Upper lobe of left lung (tissue), 6 donors: ENCODE measurements at regions not wholly inside any gene's neighbourhood (a gene's known extent, or its start where the extent isn't known, plus 50 kb on each side); places are given as distances from the start of the nearest gene placed in this dataset.

Experiments used
- ATAC-seq, 2 donors: fragments of 200-7000 bp; cut with Tn5 transposase; one replicate each; pipeline ENCODE4 v1.9.1; 2022; ENCODE audit warnings: mild to moderate bottlenecking in 2 of 2, moderate library complexity in 2 of 2; ENCODE audit not compliant: low FRiP score in 2 of 2
- DNase-seq, 2 donors: peaks; one replicate each; pipeline ENCODE4 v3.0.0-alpha.2; 2019 to 2020
- H3K27ac ChIP-seq, 4 donors: fragments of 200-600 bp; sonication (generic); one replicate each; pipeline ENCODE4 v1.5.1; 2016 to 2019
- H3K27me3 ChIP-seq, 4 donors: fragments of 200-600 bp; sonication (generic); one replicate each; pipeline ENCODE4 v1.5.1; 2017 to 2019
- H3K36me3 ChIP-seq, 4 donors: fragments of 200-600 bp; sonication (generic); one replicate each; pipeline ENCODE4 v1.5.1; 2016 to 2019
- H3K4me1 ChIP-seq, 4 donors: fragments of 200-600 bp; sonication (generic); one replicate each; pipeline ENCODE4 v1.5.1; 2018 to 2019
- H3K4me3 ChIP-seq, 4 donors: fragments of 200-600 bp; sonication (generic); one replicate each; pipeline ENCODE4 v1.5.1; 2017 to 2019; ENCODE audit warnings: mild to moderate bottlenecking in 2 of 4, moderate library complexity in 1 of 4
- H3K9me3 ChIP-seq, 4 donors: fragments of 200-600 bp; sonication (generic); one replicate each; pipeline ENCODE4 v1.5.1; 2018 to 2019
- EP300 ChIP-seq, 4 donors: sonication (generic); formaldehyde crosslinking; IDR thresholded peaks; one replicate each; pipeline ENCODE4 v1.5.1; 2017; ENCODE audit warnings: antibody characterized with exemption in 4 of 4, control low read depth in 2 of 4
- POLR2A ChIP-seq, 4 donors: fragments of 450-650 bp; IDR thresholded peaks; one replicate each; pipeline ENCODE4 v1.5.1; 2016 to 2017; ENCODE audit warnings: antibody characterized with exemption in 4 of 4, mild to moderate bottlenecking in 2 of 4
- POLR2AphosphoS5 ChIP-seq, 2 donors: sonication (generic); formaldehyde crosslinking; IDR thresholded peaks; one replicate each; pipeline ENCODE4 v1.5.1; 2017; ENCODE audit warnings: antibody characterized with exemption in 2 of 2
- WGBS, 2 donors: methylation state at CpG; one replicate each; pipeline ENCODE4 v1.1.5; 2017 to 2018; 5-methylcytosine and 5-hydroxymethylcytosine counted together
- TF ChIP-seq, protein P1 (sequence below), 6 experiments: fragments of 450-650 bp in 4 of 6; fragments of 200-600 bp in 2 of 6; sonication (generic) in 2 of 6; IDR thresholded peaks; one replicate each; pipeline ENCODE4 v1.5.1; 2016 to 2019; ENCODE audit warnings: antibody characterized with exemption in 6 of 6
- donor health status: DM: no; HTN: no; CAD: no; lungs with moderate emphysema.
- donor health status: DM: no; HTN: yes; CAD: no; lungs with severe emphysema.

DNA sequence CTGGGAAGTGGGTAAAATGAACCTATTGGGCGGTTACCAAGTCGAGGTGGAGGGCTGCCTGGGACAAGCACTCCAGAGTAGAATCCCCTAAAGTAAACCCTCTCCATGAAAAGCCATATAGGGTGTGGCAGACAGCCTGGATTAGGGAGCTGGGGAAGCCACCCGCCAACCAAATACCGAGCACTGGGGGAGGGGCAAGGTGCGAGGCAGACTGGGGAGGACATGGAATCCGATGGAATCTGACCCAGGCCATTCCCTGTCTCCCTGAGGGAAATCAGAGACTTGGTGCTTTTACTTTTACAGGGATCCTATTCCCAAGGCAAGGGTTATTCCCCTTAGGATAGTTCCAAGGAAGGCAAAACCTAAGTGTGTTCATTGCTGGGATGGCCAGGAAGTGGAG, 130.9 kb upstream of the HSD17B12 start:
- no peak overlapping the region for H3K4me3 ChIP-seq
- 56 to 71% methylated on average over 6 of the region's 6 CpGs for WGBS, 2 donors
- ATAC-seq (no peak), DNase-seq (no peak)
- TF ChIP-seq POLR2A (IDR thresholded peaks at IDR 0.05) = no peak
- TF ChIP-seq, protein P1, sequence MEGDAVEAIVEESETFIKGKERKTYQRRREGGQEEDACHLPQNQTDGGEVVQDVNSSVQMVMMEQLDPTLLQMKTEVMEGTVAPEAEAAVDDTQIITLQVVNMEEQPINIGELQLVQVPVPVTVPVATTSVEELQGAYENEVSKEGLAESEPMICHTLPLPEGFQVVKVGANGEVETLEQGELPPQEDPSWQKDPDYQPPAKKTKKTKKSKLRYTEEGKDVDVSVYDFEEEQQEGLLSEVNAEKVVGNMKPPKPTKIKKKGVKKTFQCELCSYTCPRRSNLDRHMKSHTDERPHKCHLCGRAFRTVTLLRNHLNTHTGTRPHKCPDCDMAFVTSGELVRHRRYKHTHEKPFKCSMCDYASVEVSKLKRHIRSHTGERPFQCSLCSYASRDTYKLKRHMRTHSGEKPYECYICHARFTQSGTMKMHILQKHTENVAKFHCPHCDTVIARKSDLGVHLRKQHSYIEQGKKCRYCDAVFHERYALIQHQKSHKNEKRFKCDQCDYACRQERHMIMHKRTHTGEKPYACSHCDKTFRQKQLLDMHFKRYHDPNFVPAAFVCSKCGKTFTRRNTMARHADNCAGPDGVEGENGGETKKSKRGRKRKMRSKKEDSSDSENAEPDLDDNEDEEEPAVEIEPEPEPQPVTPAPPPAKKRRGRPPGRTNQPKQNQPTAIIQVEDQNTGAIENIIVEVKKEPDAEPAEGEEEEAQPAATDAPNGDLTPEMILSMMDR (IDR thresholded peaks at IDR 0.05) = no peak
- TF ChIP-seq EP300 (IDR thresholded peaks at IDR 0.05) = no peak
- H3K36me3 ChIP-seq = no peaks in the 10 kb centered on the region
- peaks cover 0 to 14% (median 5%) of the 10 kb centered on the region in 4 donors for H3K27me3 ChIP-seq
- H3K27ac ChIP-seq = no peak overlapping the region
- no peaks in the 10 kb centered on the region for H3K9me3 ChIP-seq
- H3K4me1 ChIP-seq = peaks cover 2 to 17% (median 7%) of the 10 kb centered on the region in 4 donors

DNA sequence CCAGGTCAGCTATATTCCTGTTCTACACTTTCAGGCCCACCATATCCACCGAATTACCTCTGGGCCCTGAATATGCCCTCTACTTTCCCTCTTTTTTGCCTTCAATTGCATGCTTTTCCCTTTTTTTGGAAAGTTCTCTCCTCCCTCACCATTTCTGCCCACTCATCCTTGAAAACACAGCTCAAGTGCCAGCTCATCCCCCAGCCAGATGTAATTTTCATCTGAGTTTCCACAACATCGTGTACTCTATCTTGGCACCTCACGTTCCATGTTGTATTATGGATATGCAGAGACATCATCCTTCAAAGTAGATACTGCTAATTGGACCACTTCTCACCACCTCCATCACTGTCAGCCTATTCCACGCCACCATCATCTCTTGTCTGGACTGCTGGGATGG, 129.8 kb upstream of the HSD17B12 start:
- no peak overlapping the region for H3K27ac ChIP-seq
- no peaks in the 10 kb centered on the region for H3K9me3 ChIP-seq
- WGBS, 2 donors = 86 to 90% methylated on average over 4 of the region's 4 CpGs
- peaks cover 2 to 17% (median 7%) of the 10 kb centered on the region in 4 donors for H3K4me1 ChIP-seq
- peaks cover 0 to 14% (median 5%) of the 10 kb centered on the region in 4 donors for H3K27me3 ChIP-seq
- TF ChIP-seq EP300 (IDR thresholded peaks at IDR 0.05) (no peak), POLR2AphosphoS5 (IDR thresholded peaks at IDR 0.05) (no peak), POLR2A (IDR thresholded peaks at IDR 0.05) (no peak)
- TF ChIP-seq, protein P1 (IDR thresholded peaks at IDR 0.05) = no peak
- no peaks in the 10 kb centered on the region for H3K36me3 ChIP-seq
- H3K4me3 ChIP-seq = no peak overlapping the region
- ATAC-seq (no peak), DNase-seq (no peak)

DNA sequence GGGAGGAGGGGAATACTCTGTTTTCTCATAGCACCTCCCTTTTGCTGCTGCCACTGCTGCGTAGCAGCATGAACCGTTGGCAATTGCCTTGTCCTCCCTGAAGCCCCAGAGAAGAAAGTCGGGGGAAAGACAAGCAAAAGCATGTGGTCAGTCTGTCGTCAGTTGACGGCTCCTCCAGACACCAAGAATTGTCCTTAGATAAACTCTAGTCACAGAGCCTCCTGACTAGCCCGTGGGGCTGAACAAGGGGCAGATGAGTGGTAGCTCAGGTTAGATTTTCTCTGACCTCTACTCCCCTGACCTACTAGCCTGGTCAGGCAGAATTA, 126.4 kb upstream of the HSD17B12 start:
- Histone ChIP-seq H3K27me3 (peaks cover 0 to 9% (median 2%) of the 10 kb centered on the region in 4 donors), H3K27ac (no peak overlapping the region), H3K9me3 (no peaks in the 10 kb centered on the region), H3K4me3 (no peak overlapping the region), H3K36me3 (no peaks in the 10 kb centered on the region), H3K4me1 (peaks cover 3 to 6% (median 5%) of the 10 kb centered on the region in 4 donors)
- TF ChIP-seq EP300 (IDR thresholded peaks at IDR 0.05) = no peak
- TF ChIP-seq POLR2A (IDR thresholded peaks at IDR 0.05) = no peak
- TF ChIP-seq POLR2AphosphoS5 (IDR thresholded peaks at IDR 0.05) = no peak
- 22 to 33% methylated on average over 6 of the region's 6 CpGs for WGBS, 2 donors
- DNase-seq (no peak), ATAC-seq (no peak)

DNA sequence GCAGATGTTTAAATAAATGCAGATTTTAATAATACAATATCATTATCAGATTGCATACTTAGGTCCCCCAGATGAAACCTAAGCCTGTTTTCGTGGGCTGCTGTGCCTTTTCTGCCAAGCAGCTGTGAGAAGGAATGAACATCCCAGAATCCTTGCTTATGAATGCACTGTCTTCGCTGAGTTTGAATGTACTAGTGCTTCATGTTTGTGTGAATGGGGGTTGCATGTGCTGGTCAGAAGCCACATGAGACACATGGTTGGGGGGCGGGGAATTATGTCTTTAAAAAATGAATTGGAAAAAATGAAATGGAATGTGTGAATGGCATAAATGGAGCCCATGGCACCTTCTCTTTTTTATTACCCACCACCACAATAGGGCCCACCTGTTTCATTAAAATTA, 125.4 kb upstream of the HSD17B12 start:
- H3K27ac ChIP-seq = no peak overlapping the region
- 43 to 70% methylated on average over 2 to 3 of the region's 3 CpGs for WGBS, 2 donors
- ATAC-seq (no peak), DNase-seq (no peak)
- TF ChIP-seq POLR2A (IDR thresholded peaks at IDR 0.05) (no peak), EP300 (IDR thresholded peaks at IDR 0.05) (no peak), POLR2AphosphoS5 (IDR thresholded peaks at IDR 0.05) (no peak)
- TF ChIP-seq, protein P1 (IDR thresholded peaks at IDR 0.05) = no peak
- H3K9me3 ChIP-seq = no peaks in the 10 kb centered on the region
- H3K27me3 ChIP-seq = peaks cover 0 to 9% (median 2%) of the 10 kb centered on the region in 4 donors
- H3K4me3 ChIP-seq = no peak overlapping the region
- H3K4me1 ChIP-seq = peaks cover 3 to 6% (median 5%) of the 10 kb centered on the region in 4 donors
- no peaks in the 10 kb centered on the region for H3K36me3 ChIP-seq

DNA sequence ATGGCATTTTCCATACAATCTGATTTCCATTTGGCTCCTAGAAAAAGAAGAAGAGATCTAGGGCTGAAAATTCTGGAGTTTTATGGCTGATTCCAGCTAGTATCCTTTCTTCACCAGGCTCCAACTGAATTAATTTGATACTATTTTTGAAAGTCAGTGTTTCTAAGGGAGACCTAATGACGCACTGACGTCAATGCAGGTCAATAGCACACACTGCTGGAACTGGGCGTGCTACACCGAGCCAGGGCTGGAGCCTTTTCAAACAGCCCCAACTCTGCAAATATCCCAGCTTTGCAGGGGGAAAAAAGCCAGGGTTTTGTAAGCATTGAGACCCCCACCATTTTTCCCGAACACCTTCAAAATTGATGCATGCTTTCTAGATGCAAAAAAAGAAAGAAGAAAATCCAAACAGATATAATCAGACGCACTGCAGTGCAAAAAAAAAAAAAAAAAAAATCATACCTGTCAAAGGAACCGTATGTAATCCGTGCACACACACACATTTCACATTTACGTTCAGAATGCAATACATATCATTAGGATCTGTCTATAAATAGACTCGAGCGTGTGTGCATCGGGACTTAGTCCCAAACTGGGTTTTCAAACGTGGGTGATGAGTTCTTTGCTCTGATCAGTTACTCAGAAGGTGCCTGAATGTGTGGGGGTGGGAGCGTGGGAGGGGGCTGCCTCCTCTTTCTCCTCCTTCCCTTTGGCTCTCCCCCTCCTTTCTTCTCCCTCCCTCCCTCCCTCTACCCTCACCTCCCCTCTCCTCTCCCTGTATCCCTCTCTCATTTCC, 124.5 kb upstream of the HSD17B12 start:
- H3K4me1 ChIP-seq = peaks cover 3 to 6% (median 5%) of the 10 kb centered on the region in 4 donors
- no peak overlapping the region for H3K27ac ChIP-seq
- 11 to 19% methylated on average over 14 of the region's 14 CpGs for WGBS, 2 donors
- no peak for TF ChIP-seq EP300 (IDR thresholded peaks at IDR 0.05)
- TF ChIP-seq POLR2AphosphoS5 (IDR thresholded peaks at IDR 0.05) = no peak
- TF ChIP-seq, protein P1 (IDR thresholded peaks at IDR 0.05) = no peak
- no peak for TF ChIP-seq POLR2A (IDR thresholded peaks at IDR 0.05)
- no peaks in the 10 kb centered on the region for H3K9me3 ChIP-seq
- peaks cover 0 to 9% (median 2%) of the 10 kb centered on the region in 4 donors for H3K27me3 ChIP-seq
- H3K36me3 ChIP-seq = no peaks in the 10 kb centered on the region
- peak; percentile 51 to 59 for ATAC-seq
- no peak overlapping the region for H3K4me3 ChIP-seq
- DNase-seq = no peak
